IPS-NIHi7 (cell line): ENCODE measurements at regions not wholly inside any gene's neighbourhood (a gene's known extent, or its start where the extent isn't known, plus 50 kb on each side); places are given as distances from the start of the nearest gene placed in this dataset.

Experiments used
- DNase-seq: peaks from one replicate; pipeline ENCODE4 v3.0.0; 2012; ENCODE audit warnings: mixed read lengths; ENCODE audit errors: extremely low spot score

DNA sequence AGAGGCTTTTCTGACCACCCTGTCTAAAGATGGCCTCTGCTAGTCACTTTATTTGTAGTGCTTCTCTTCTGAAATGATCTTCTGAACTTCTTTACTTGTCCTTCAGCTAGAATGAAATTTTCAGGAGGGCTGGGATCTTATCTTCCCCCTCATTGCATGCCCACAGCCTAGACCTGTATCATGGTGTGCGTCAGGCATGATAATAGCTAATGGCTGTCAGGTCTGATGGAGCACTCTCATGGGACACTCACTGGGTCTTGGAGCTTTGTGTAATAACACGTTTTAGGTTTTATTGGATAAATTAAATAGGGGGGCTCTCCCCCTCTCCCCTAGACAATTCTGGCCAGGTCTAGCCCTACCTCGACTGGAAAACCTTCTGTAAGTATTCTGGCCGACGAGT, 97.1 kb upstream of the NRXN3 start:
- no peak for DNase-seq

DNA sequence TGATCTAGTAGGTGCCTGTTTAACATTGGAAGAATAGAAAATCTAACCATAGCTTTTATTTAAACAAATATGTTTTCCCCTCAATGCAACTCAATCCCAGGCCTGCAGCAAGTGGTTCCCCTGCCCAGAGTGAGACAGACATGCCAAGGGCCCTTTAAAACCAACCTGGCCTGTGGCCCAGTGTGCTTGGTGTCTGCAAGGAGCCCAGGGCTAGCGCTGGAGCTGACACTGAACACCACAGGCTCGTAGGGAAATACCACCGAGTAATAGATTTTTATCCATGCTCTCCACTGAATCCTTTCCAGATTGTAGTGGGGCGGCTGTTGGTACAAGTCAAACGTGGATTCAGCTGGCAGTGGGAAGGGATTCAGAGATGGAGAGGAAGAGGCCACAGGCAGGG, 95.6 kb upstream of the NRXN3 start:
- DNase-seq, result no peak

GRCh38 chr14:78075033-78075432, 95.1 kb upstream of the NRXN3 start:
- DNase-seq, result no peak

GRCh38 chr14:78075555-78076277, 94.5 kb upstream of the NRXN3 start:
- no peak for DNase-seq

DNA sequence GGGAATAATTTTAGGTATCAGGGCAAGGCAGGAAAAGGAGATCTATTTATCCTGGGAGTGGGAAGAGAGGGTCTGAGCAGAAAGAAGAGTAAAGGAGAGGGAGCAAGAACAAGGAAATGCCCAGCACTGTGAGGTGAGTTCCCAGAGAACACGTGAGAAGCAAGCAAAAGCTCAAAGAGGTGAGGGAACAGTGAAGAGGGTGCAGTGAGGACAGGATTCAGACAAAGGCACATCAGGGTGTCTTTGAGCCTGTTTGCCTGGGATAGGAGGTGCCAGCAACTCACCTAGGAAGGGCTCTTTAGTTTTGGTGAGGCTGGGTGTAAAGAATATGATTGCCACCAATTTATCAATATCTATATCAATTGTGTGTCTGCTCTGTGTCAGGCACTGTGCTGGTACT, 88.9 kb upstream of the NRXN3 start:
- DNase-seq, result no peak

- no peak for DNase-seq
These were observed 86.3 kb upstream of the NRXN3 start for GRCh38 chr14:78083837-78084236.

- no peak for DNase-seq
These were observed 83.8 kb upstream of the NRXN3 start for GRCh38 chr14:78086342-78086741.

DNA sequence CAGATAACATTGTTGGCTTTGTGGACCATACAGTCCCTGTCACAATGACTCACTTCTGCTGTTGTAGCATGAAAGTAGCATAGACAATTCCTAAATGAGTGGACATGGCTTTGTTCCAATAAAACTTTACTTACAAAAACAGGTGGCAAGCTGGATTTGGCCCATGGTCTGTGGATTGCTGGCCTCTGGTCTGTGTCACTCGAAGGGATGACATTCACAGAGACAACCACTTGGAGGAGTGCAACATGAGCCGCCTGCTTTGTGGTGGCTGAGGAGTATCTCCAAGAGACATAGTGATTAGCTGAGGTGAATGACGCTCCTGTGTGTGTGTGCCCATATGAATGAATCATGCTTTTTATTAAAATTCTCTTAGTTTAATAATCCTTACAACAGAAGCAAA, 81.3 kb upstream of the NRXN3 start:
- DNase-seq, result no peak

DNA sequence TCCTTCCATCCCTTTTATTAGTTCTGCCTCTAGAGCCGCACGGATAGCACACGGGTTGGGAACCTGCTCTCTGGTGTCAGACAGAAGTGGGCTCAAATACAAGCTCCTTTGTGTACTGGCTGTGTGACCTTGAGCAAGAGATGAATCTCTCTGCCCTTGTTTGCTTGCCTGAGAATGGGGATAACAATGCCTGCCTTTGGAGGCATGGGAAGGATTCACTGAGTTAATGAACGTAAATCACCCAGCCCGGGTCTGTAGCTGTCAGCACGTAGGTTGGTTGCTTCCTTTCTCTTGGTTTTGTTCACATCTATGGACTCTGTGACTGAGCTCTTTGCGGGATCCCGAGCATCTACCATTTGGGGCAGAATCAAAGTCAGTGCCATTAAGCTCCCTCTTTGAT, 79.3 kb upstream of the NRXN3 start:
- no peak for DNase-seq

- DNase-seq, result no peak
These were observed 78.8 kb upstream of the NRXN3 start for GRCh38 chr14:78091361-78091760.

GRCh38 chr14:78092040-78092439, 78.1 kb upstream of the NRXN3 start:
- no peak for DNase-seq

DNA sequence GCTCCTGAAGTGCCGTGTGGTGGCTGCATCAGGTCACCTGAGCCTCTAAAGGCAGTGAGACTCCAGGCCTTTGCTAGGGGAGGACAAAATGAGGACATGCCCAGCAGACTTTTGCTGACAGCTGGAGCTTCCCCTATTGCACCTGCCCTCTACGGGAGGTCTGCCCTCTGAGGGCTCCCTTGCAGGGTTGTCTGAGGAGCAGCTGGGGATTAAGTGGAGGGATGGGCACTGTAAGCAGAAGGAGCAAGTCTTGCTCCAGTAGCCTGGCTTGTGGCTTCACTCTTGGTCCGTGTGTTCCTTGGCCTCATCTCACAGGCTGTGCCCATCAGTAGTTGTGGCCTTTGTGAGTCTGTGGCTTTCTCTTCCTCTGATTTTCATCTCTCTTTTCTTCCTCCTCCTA, 66.9 kb upstream of the NRXN3 start:
- no peak for DNase-seq

DNA sequence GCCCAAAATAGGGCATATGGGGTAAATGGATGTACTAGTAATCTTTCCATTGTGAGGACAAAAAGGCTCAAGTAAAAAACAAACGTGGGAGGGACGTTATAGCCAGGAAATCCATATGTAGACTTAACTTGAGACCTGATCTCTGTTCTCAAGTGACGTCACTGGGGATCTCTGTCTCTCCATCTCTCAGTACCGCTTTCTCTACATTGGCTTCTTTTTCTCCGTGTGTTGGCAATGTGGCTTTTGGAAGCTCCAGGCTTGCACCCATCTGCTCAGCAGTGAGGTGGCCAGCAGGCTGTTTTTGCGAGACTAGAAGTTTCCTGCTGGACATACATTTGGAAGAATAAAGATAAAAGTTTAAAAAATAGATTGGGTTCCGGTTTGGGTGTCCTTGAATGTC, 66.0 kb upstream of the NRXN3 start:
- DNase-seq, result no peak

GRCh38 chr14:78104655-78105054, 65.5 kb upstream of the NRXN3 start:
- DNase-seq, result no peak

DNA sequence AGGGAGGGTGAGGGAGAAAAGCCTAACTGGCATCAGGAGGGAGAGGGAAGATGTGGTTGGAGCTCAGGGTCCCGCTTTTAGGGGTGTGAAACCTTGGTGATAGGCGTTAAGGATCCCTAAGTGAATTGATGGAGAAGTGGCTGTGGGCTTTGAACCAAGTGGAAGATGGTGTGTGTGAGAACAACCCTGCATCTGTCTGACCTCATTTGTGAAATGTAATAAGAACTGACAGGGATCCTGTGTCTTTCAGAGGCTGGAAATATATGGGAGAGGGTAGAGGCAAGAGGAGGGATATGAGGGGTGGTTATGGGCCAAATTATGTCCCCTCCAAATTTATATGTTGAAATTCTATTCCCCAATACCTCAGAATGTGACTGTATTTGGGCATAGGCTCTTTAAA, 63.8 kb upstream of the NRXN3 start:
- DNase-seq, result no peak

DNA sequence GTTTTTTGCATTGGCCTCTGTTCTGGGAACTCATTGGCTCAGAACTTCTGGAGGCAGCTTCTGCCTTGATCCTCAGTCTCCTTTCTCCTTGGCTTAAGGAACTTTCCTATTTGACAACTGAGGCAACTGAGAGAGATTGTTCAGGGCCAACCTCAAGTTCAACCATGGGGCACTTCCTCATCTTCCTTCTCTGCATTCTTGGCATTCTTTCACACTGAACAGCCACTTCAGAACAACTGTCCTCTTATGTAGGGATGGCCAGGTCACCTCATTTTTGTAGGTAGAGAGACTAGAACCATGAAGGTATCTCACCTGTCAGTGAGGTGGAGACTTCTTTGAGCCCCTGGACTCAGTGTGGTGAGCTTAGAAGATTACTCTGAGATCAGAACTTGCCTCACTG, 63.0 kb upstream of the NRXN3 start:
- no peak for DNase-seq

DNA sequence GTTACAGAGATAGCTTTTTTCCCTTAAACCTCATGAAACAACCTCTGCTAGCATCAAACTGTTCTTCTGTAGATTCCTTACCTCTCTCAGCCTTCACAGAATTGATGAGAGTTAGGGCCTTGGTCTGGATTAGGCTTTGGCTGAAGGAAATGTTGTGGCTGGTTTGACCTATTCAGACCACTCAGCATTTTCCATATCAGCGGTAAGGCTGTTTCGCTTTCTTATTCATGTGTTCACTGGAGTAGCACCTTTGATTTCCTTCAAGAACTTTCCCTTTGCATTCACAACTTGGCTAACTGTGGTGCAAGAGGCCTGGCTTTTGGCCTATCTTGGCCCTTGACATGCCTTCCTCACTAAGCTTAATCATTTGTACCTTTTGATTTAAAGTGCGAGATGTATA, 50.7 kb upstream of the NRXN3 start:
- DNase-seq, result no peak
